WERI-Rb-1 (cell line): ENCODE measurements at regions not wholly inside any gene's neighbourhood (a gene's known extent, or its start where the extent isn't known, plus 50 kb on each side); places are given as distances from the start of the nearest gene placed in this dataset.

ENCODE experiments used
- DNase-seq: peaks from one replicate; pipeline ENCODE4 v3.0.0-alpha.2; 2020
- H3K27ac ChIP-seq: fragments of 250-450 bp; sonication (Bioruptor Pico); 2 replicates; pipeline ENCODE4 v1.5.1; 2020; ENCODE audit warnings: mild to moderate bottlenecking, moderate library complexity
- H3K27me3 ChIP-seq: fragments of 250-450 bp; sonication (Bioruptor Pico); 2 replicates; pipeline ENCODE4 v1.5.1; 2021; ENCODE audit warnings: mild to moderate bottlenecking, low read depth, moderate library complexity; ENCODE audit not compliant: insufficient read depth, severe bottlenecking
- H3K36me3 ChIP-seq: fragments of 250-450 bp; sonication (Bioruptor Pico); 2 replicates; pipeline ENCODE4 v1.5.1; 2020; ENCODE audit warnings: mild to moderate bottlenecking, moderate library complexity
- H3K4me3 ChIP-seq: 2 replicates; pipeline ENCODE4 v1.5.1; 2011; ENCODE audit warnings: low read depth, mild to moderate bottlenecking, control low read depth, low read length
- H3K9me3 ChIP-seq: fragments of 250-450 bp; sonication (Bioruptor Pico); 2 replicates; pipeline ENCODE4 v1.5.1; 2021; ENCODE audit warnings: mild to moderate bottlenecking, moderate library complexity; ENCODE audit not compliant: severe bottlenecking
- CTCF ChIP-seq: IDR thresholded peaks from 2 replicates; pipeline ENCODE4 v1.5.1; 2011; ENCODE audit warnings: low read depth, mild to moderate bottlenecking, control low read depth, inconsistent platforms, low read length

GRCh38 chr2:150389447-150389846 lies 98.0 kb downstream of the RND3 start:
- Histone ChIP-seq H3K9me3 (no peaks in the 10 kb centered on the region), H3K4me3 (no peak overlapping the region), H3K27ac (no peak overlapping the region), H3K27me3 (no peaks in the 10 kb centered on the region), H3K36me3 (no peaks in the 10 kb centered on the region)
- DNase-seq = no peak
- no peak for TF ChIP-seq CTCF

- H3K27me3 ChIP-seq = no peaks in the 10 kb centered on the region
- H3K27ac ChIP-seq = no peak overlapping the region
- no peak overlapping the region for H3K4me3 ChIP-seq
- H3K36me3 ChIP-seq = no peaks in the 10 kb centered on the region
- no peak for DNase-seq
- no peak for TF ChIP-seq CTCF
- H3K9me3 ChIP-seq = no peaks in the 10 kb centered on the region
Observed at GRCh38 chr2:150388289-150388625, 99.2 kb downstream of the RND3 start.

GRCh38 chr2:150387586-150388288 lies 99.7 kb downstream of the RND3 start:
- H3K4me3 ChIP-seq = no peak overlapping the region
- DNase-seq = no peak

GRCh38 chr2:150385211-150385610 lies 102.3 kb downstream of the RND3 start:
- TF ChIP-seq CTCF = no peak
- H3K4me3 ChIP-seq = no peak overlapping the region
- DNase-seq = no peak
- H3K27ac ChIP-seq = no peak overlapping the region
- no peaks in the 10 kb centered on the region for H3K36me3 ChIP-seq
- no peaks in the 10 kb centered on the region for H3K27me3 ChIP-seq
- no peaks in the 10 kb centered on the region for H3K9me3 ChIP-seq

More at GRCh38 chr2:150387586-150388288, 99.7 kb downstream of the RND3 start:
- Histone ChIP-seq H3K27me3 (no peaks in the 10 kb centered on the region), H3K27ac (no peak overlapping the region), H3K9me3 (no peaks in the 10 kb centered on the region), H3K36me3 (no peaks in the 10 kb centered on the region)
- no peak for TF ChIP-seq CTCF

GRCh38 chr2:150383587-150383986 lies 103.9 kb downstream of the RND3 start:
- DNase-seq = no peak
- Histone ChIP-seq H3K9me3 (no peaks in the 10 kb centered on the region), H3K36me3 (no peaks in the 10 kb centered on the region), H3K4me3 (no peak overlapping the region), H3K27ac (no peak overlapping the region), H3K27me3 (no peaks in the 10 kb centered on the region)
- no peak for TF ChIP-seq CTCF

GRCh38 chr2:150379166-150379565 lies 108.3 kb downstream of the RND3 start:
- no peak overlapping the region for H3K27ac ChIP-seq
- no peak for TF ChIP-seq CTCF
- no peak for DNase-seq

More at GRCh38 chr2:150379166-150379565, 108.3 kb downstream of the RND3 start:
- Histone ChIP-seq H3K9me3 (no peaks in the 10 kb centered on the region), H3K4me3 (no peak overlapping the region), H3K36me3 (no peaks in the 10 kb centered on the region), H3K27me3 (no peaks in the 10 kb centered on the region)
